NCI-H128 (cell line): ENCODE measurements at regions not wholly inside any gene's neighbourhood (a gene's known extent, or its start where the extent isn't known, plus 50 kb on each side); places are given as distances from the start of the nearest gene placed in this dataset.

ENCODE experiments used
- DNase-seq: peaks from one replicate; lab custom pipeline; 2025; ENCODE audit not compliant: unreplicated experiment; lab: John Stamatoyannopoulos, UW

DNA sequence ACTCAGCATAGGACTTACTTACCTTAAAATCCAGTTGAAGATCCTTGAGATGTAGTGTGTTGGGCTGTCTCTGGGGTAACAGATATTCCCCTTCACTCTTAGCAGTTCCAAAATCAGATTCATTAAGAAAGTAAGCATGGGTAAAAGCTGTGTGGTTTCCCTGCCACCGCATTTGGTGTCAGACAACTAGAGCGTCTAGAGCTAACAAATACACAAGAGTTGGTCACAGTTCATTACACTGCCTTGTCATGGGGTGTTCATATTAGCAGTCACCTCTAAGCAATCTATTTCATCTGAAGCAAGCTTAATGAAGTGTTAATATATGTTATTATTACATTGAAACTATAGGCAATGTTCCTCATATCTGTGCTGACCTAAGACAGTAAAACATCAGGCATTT is 342.8 kb downstream of the PPARGC1A start:
- no peak for DNase-seq

DNA sequence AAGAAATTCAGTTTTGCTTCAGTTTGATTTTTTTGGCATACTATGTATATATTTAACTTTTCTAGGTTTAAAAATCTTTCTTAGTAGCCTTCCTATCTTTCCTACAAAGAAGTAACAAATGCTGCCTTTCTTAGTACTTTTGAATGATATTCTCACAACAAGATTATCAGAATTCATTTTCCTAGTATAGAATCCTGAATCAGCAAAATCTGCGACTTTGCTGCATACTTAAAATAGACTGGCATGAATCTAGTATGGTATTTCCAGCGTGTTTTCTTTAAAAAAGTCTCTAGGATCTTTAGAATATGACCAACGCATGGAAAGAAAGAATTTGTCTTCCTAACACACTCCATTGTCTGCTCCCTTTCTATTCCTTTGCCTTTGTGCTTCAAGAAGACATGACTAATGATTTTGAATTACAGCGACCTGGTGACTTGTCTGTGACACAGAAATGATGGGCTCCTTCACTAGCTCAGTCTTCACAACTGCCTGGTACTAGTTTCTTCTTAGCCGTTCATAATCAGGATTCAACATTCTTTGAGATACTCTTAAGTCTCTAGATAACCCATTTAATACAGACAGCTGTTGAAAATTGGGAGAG is 349.8 kb downstream of the PPARGC1A start:
- no peak for DNase-seq

DNA sequence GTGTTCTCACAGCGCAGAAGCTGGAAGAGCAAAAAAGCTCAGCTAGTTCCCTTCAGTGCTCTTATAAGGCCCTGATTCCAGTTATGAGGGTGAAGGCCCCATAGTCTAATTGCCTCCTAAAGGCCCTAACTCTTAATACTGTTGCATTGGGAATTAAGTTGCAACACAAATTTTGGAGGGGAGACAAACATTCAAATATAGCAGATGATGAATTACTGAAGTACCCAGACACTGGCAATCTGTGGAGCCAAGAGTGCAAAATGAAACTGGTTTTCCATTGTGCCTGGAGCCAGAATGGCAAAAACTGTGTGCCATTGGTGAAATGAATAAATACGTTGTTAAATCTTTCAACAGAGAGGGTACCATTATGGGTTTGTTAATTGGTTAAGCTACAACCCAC is 356.0 kb downstream of the PPARGC1A start:
- DNase-seq, result no peak

DNA sequence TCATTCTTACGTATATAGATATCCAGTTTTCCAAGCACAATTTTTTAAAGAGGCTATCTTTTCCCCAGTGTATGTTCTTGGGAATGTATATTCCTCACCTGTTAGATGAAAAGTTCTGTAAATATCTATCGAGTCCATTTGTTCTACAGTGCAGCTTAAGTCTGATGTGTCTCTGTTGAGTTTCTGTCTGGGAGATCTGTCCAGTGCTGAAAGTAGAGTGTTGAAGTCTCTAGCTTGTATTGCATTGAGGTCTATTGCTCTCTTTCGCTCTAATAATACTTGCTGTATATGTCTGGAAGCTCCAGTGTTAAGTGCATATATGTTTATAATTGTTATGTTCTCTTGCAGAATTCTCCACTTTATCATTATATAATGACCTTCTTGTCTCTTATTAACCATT is 373.1 kb downstream of the PPARGC1A start:
- no peak for DNase-seq

DNA sequence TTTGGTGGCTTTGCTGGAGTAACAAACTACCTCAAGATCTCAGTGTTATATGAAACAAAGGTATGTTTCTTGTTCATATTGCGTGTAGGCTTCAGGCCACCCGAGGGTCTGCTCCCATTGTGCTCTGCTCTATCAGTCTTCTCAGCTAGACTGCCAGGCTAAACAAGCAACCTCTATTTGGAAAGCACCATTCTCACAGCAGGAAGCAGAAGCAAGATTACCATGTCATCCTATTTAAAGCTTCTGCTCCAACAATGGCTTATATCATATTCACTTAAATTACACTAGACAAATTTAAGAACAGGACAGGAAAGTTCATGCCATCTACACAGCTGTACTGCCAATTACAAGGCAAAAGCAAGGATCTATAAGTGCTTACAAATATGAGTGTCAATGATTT is 385.8 kb downstream of the PPARGC1A start:
- no peak for DNase-seq

DNA sequence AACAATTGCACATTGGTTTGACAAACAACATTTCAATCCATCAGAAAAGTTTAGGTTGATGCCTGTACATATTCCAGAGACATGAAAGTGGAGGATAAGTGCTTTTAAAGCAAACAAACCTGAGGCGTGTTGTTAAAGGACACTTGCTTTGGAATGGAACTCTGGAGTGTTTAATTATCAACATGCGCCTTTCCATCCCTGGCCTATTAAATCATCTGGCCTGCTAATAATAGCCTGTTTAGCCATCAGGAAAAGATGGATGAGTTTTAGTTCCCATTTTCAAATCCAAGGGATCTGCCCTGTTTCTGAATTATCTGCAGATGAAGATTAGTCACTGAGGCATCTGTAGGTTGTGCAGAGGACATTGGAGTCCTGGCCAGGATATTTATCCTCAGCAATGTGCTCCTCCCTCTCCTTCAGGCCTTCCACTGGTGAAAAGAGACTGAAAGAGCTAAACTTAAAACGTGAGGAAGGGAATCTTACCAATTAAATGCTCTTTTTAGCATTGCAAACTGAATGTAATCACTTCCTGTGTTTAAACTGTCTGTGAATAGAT is 388.9 kb downstream of the PPARGC1A start:
- DNase-seq, result no peak

DNA sequence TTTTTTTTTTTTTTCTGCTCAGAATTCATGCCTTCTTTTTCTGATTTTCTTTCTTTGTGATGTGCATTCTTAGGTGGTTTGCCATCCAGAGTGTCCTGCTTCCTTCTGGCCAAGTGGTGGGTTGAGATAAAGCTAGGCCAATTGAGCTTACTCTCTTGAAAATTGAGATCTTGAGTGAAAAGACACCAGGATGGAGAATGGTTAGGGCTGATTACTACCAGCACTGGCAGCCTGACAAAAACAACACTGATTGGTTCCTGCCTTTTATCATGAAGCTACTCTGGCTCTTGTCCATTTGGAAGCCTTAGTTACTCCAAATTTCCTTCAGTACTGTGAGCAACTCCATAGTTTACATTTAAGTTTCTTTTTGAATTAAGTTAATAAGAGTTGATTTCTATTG is 404.0 kb downstream of the PPARGC1A start:
- DNase-seq, result no peak

DNA sequence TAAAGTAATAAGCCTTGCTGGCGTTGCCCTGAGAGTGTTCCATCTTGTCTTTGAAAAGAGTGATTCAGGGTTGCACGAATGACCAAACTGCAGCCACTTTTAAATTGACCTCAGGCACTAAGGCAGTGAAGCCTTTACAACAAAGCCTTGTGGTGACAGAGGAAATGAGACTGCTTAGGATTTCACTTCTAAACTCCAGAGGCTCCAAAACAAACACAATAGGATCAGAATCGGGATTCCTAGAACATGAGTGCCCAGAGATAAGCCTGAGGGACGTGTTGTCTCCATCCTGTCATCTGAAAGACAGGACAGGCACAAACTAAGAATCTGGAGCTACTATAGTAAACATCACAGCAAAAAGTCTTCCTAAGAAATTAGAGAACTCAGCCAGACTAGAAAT is 405.2 kb downstream of the PPARGC1A start:
- DNase-seq, result no peak

DNA sequence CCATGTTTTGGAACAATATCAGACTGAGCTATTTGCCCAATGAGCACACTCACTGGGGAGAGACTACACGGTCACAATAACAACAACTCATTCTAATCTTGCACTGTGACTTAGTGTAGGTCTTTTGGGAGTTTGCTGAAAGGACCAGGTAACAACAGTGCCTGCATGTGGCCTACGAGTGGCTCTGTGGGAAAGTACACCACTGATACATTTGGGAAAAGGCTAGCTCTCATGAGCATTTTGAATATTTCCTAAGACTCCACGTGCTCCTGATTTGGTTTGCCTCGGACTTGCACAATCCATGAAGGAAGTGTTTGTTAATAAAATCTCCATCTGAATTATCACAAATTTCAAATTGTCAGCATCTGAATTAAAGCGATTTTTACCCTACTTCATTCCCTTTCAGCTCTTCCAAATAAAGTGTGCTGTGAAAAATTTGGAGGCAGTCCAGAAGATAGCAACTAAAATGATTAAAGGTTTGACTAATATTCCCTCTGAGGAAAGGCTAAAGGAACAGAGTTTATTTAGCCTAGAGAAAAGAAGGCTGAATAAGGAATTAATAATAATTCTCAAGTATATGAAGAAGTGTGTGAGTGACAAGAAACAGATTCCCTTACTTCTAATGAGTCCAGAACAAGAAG is 406.4 kb downstream of the PPARGC1A start:
- DNase-seq, result no peak

DNA sequence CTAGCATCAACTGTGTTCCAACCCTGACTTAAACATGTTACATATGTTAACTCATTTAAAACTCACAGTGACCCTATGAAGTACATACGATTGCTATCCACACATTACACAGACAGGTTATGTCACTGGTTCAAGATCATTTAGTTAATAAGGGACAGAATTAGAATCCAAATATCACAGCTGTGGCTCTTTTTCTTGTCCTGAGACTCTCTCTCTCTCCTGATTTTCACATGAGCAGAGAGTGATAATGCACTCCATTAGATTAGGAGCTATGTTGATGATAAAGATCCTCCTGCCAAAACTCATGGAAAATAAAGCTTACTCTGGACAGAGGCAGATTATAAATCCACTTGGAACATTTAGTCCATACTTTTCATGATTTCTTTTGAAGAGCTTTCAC is 408.3 kb downstream of the PPARGC1A start:
- no peak for DNase-seq

DNA sequence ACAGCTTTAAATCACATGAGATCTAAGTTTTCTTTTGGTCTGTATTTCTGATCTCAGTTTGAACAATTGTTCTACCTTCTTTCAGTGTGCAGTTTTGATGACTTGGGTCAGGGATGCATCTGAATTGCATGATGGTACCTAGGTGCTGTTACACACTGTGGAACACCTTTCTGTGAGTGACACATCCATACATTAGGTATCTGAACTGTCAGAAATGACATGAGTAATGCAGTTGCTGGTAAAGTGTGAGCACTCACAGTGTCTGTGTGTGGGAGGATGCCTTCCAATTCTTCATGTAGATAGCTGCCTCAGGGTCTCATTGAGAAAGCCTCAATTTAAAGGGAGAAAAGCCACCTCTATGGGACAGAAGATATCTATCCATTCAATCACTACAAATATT is 411.9 kb downstream of the PPARGC1A start:
- no peak for DNase-seq

DNA sequence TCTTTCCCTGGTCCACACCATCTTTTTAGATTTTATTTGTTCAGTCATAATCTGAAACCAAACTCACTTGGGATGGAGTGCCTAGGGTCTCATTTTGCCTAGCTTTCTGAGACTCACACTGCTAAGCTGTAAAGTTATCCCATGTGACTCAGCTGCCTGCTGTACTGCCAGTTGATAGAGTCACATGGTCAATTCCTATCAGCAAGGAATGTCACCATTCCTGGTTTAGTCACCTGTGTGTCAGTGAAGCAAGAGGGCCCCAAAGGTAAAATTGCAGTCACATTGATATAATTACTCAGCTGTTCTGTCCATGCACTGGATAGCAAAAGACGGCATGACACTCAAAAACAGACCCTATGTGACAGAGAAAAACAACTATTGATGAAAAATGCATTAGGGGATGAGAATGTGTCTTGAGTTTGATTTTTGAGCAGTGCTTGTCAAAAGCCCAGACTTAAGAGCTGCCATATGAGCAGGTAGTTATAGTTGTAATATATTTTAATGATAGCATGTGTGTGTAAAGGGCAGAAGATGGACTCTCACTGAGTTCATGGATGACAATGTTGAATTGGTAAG is 413.2 kb downstream of the PPARGC1A start:
- no peak for DNase-seq

DNA sequence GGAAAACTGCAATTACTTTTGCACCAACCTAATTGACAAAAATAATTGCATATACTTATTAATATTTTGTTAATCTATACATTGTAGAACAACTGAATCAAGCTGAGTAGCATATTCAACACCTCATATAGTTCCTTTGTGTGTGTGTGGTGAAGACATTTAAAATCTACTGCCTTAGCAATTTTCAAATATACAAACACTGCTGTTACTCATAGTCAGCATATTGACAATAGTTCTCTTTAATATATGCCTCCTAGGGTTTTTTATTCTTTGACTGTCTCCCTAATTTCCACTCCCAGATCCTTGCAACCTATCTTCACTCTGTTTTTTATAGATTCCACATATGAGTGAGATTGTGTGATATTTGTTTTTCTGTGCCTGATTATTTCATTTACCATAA is 426.8 kb downstream of the PPARGC1A start:
- DNase-seq, result no peak

DNA sequence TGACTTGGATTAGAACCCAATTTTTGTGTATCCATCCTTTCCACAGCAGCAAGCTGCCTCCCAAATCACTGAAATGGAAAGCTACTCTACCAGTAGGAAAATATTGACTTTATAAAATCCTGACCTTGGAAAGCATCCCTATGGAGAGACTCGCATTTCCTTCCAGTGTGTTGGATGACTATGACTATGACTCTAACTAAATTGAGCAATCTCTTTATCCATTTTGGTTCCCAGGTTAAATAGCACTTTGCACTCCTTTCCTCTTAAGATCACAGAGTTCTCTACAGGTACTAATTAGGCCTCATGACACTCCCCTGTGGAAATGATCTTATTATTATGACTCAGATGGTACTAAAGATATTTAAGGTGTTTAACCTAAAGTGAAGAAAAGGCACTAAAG is 431.8 kb downstream of the PPARGC1A start:
- no peak for DNase-seq

DNA sequence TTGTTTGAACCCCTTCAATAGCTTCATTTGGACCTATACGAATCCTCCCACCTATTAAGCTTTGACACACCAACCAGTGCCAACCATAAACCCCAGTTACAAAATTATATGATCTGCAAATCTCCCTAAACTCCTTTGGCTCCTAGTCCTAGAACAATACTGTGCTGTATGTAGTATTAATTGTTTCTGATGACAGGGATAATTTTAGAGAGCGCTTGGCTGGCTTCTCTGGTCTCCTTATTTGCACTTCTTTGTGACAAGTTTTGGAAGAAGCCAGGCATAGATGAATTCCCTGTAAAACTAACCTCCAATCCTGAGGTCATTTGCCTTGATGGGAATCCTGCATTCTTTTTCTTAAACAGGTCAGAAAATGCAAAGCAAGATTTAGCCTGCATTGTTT is 433.0 kb downstream of the PPARGC1A start:
- no peak for DNase-seq

DNA sequence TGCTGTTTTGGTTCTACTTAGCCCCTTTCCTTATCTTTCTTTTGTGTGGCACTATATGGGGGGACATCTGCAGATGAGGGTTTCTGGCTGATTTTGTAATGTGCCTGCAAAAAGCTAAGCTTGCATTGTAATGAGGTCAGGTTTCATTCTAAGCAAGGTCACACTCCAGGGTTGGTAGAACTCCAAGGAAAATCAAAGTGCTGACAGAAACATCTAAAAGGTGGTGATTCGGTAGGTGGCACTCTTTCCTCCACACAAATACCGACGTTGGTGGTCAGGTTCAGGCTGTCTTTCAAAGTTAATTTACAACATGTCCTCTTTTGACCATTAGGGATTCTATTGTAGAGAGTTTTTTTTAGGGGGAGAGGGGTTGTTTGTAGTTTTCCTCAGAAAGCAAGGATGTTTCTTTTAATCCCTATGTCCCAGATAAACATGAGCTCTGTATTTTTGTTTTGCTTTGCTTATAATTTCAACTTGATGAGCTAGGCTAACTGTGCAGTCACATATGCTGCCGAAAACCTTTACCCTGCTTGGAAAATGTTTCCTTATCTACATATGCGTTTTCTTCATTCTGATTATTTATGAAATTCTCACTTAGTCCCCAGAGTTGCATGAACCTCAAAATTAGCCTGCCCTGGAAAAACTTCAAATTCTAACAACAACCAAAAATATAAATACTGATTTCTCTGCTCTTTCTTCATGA is 434.2 kb downstream of the PPARGC1A start:
- no peak for DNase-seq

DNA sequence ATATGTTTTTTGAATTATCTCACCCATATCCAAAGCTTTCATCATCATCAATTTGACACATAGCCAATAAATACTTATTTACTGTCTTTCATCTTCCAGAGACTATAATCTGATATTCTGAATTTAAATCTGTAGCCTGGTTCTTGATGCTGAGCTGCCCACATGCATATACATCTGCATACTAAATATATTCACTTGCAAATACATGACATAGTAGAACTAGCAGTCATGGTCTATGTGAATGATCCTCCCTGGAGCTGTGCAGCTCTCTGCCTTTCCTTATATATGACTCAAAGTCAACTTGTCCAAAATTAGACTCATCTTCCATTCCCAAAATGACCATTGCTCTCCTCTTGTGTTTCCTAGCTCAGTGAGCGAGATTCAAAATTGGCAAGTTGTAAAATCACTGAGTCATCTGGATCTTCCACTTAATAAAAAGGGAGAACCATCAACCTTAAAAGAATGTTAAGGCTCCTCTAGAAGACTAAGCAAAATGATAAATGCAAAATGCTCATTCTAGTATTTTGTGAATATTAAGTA is 448.2 kb downstream of the PPARGC1A start:
- DNase-seq, result no peak

DNA sequence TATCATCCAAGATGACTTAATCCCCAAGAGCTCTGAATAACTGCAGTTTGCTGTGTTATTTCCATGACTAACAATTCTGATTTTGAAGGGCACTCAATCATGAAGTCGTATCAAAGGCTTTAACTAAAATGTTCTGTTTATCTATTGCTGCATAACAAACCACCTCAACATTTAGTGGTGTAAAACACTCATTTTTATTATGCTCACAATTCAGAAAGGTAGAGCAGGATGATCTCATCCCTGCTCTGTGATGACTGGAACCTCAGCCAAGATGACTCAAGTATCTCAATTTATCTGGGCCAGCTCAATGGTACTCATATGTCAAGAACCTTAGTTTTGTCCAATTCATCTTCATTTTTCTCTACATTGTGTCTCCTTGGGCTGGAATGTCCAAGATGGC is 451.1 kb downstream of the PPARGC1A start:
- no peak for DNase-seq

DNA sequence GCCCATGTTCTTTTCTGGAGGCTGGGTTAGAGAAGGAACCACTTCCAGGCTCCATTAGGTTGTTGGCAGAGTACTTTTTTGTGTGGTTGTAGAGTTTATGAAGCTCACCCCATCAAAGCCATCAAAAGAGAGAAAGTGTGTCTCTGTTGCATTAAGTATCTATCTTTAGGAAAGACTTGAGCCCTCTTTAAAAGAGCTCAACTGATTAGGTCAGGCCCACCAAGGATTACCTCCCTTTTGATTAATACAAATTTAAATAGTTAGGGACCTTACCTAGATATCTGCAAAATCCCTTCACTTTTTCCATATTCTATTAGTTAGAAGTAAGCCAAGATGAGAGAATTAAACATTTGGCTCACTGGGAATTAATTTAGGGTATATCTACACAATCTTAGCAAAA is 460.4 kb downstream of the PPARGC1A start:
- DNase-seq, result no peak

DNA sequence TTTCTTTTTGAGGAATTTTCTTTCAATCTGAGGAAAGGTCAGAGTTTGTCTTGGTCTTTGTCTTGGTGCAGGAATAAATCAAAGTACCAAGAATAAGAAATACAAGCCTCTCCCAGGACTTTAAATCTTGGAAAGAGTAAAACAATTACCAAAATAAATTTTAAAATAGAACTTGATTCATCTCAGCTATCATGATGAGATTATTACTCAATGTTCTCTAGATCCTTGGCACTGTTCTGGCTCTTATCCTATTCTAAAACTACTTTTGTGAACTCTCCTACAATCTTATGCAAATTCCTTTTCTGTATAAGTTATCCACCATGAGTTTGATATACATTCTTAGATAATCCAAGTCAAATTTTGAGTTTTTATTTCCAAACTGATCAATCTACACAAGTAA is 464.3 kb downstream of the PPARGC1A start:
- no peak for DNase-seq

DNA sequence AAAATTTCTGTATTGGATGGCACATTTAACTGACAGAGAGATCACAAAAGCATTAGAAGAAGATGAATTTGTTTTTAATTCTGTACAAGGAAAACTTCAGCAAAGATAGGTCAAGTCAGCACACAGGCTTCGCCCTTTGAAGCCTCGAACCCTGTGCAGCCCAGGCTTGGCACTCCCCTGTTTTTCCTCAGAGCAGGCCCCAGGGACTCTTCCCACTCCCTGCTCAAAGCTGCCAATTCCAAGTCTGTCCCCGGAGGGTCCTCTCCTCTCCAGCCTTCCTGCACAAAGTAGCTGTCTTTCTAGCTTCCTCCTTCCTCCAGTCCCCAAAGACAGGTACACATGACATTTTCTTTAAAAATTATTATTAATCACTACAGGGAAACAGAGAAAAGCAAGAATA is 466.3 kb downstream of the PPARGC1A start:
- DNase-seq, result no peak

DNA sequence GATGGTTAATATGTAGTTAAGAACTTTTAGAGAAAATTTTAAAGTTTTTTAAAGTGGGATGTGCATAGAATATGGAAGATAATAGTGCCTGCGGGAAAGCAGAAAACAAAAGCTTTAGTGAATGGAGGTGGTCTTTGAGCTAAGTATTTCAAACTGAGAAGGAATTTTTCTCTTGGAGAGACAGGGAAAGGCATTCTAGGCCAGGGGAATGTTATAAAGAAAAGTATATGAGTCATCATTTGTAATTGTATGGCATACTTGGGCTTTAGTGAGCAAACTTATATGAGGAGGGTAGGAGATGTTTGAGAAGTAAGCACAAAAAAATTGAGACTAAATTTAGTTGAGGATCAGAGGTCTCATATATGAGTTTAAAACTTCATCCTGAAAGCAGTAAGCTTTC is 467.0 kb downstream of the PPARGC1A start:
- no peak for DNase-seq
